Tibial artery (tissue), 4 donors: ENCODE measurements at regions not wholly inside any gene's neighbourhood (a gene's known extent, or its start where the extent isn't known, plus 50 kb on each side); places are given as distances from the start of the nearest gene placed in this dataset.
"Not testable (repeated sequence)": the region's sequence is repeated elsewhere in the genome, so short reads cannot be mapped to it uniquely, and the experiment has no call there.

Source experiments
- DNase-seq, 2 donors: peaks; one replicate each; pipeline ENCODE4 v3.0.0-alpha.2; 2019
- H3K27ac ChIP-seq, 2 donors: fragments of 200-600 bp; sonication (generic) in 1 of 2; 1 replicate in 1 of 2; 2 replicates in 1 of 2; pipeline ENCODE4 v1.5.1; 2018 to 2019; ENCODE audit warnings: mild to moderate bottlenecking in 1 of 2
- H3K27me3 ChIP-seq, 2 donors: fragments of 200-600 bp; sonication (generic) in 1 of 2; one replicate each; pipeline versions ENCODE4 v1.5.1 to v1.6.0; 2016 to 2019
- H3K36me3 ChIP-seq, 3 donors: fragments of 200-600 bp; sonication (generic) in 2 of 3; one replicate each; pipeline ENCODE4 v1.5.1; 2016 to 2019; ENCODE audit warnings: mild to moderate bottlenecking in 2 of 3
- H3K4me1 ChIP-seq, 4 donors: fragments of 200-600 bp; sonication (generic) in 2 of 4; 1 replicate in 3 of 4; 2 replicates in 1 of 4; pipeline ENCODE4 v1.5.1; 2016 to 2019
- H3K4me3 ChIP-seq, 2 donors: fragments of 200-600 bp; sonication (generic) in 1 of 2; 1 replicate in 1 of 2; 2 replicates in 1 of 2; pipeline ENCODE4 v1.5.1; 2018 to 2019; ENCODE audit warnings: mild to moderate bottlenecking in 2 of 2
- H3K9me3 ChIP-seq, 3 donors: fragments of 200-600 bp; sonication (generic) in 1 of 3; one replicate each; pipeline ENCODE4 v1.5.1; 2016 to 2019
- CTCF ChIP-seq, 2 experiments: fragments of 200-600 bp in 1 of 2; fragments of 450-650 bp in 1 of 2; IDR thresholded peaks; one replicate each; pipeline ENCODE4 v1.5.1; 2017 to 2019; ENCODE audit warnings: antibody characterized with exemption in 2 of 2, mild to moderate bottlenecking in 1 of 2, moderate library complexity in 1 of 2
- intact Hi-C: fragments of 100-400 bp; cut with DNase I; formaldehyde crosslinking; loops from one replicate; pipeline ENCODE4 v1.15.0; 2023; ENCODE audit warnings: low total_unique reads

GRCh38 chr9:750249-750967, 91.1 kb upstream of the DMRT1 start:
- H3K4me1 ChIP-seq = peaks cover 0 to 60% (median 30%) of the 10 kb centered on the region in 4 donors
- no peak for TF ChIP-seq CTCF (IDR thresholded peaks at IDR 0.05)
- no peak overlapping the region for H3K4me3 ChIP-seq
- intact Hi-C loops = no loop called here
- peak overlapping the region; percentile 70 to 80 for H3K27ac ChIP-seq
- no peaks in the 10 kb centered on the region for H3K9me3 ChIP-seq
- H3K36me3 ChIP-seq = peaks cover 17 to 33% (median 28%) of the 10 kb centered on the region in 3 donors
- H3K27me3 ChIP-seq = no peaks in the 10 kb centered on the region
- peak in 1 of 2 donors; percentile 61 for DNase-seq

GRCh38 chr9:751137-752051, 90.1 kb upstream of the DMRT1 start:
- peaks cover 0 to 61% (median 33%) of the 10 kb centered on the region in 4 donors for H3K4me1 ChIP-seq
- no peak for TF ChIP-seq CTCF (IDR thresholded peaks at IDR 0.05)
- peak overlapping the region; percentile 70 to 80 for H3K27ac ChIP-seq
- no peak overlapping the region for H3K4me3 ChIP-seq
- no peaks in the 10 kb centered on the region for H3K27me3 ChIP-seq
- peaks cover 12 to 27% (median 20%) of the 10 kb centered on the region in 3 donors for H3K36me3 ChIP-seq
- no peaks in the 10 kb centered on the region for H3K9me3 ChIP-seq
- intact Hi-C loops = no loop called here
- DNase-seq = peak in 1 of 2 donors; percentile 51

- peak overlapping the region; percentile 70 to 80 for H3K27ac ChIP-seq
- intact Hi-C loops = no loop called here
- DNase-seq = peak in 1 of 2 donors; percentile 71
- H3K4me1 ChIP-seq = peaks cover 0 to 59% (median 33%) of the 10 kb centered on the region in 4 donors
- TF ChIP-seq CTCF (IDR thresholded peaks at IDR 0.05) = no peak
- H3K36me3 ChIP-seq = peaks cover 4 to 18% (median 12%) of the 10 kb centered on the region in 3 donors
- no peaks in the 10 kb centered on the region for H3K9me3 ChIP-seq
- H3K4me3 ChIP-seq = no peak overlapping the region
- no peaks in the 10 kb centered on the region for H3K27me3 ChIP-seq
These were observed 89.3 kb upstream of the DMRT1 start for GRCh38 chr9:752201-752600.

- H3K27me3 ChIP-seq = no peaks in the 10 kb centered on the region
- no peaks in the 10 kb centered on the region for H3K9me3 ChIP-seq
- H3K36me3 ChIP-seq = peaks cover 0 to 18% (median 6%) of the 10 kb centered on the region in 3 donors
- peak overlapping the region; percentile 68 to 80 for H3K27ac ChIP-seq
- H3K4me1 ChIP-seq = peaks cover 0 to 54% (median 31%) of the 10 kb centered on the region in 4 donors
- TF ChIP-seq CTCF (IDR thresholded peaks at IDR 0.05) = no peak
- no peak for DNase-seq
- intact Hi-C loops = no loop called here
- no peak overlapping the region for H3K4me3 ChIP-seq
These were observed 88.8 kb upstream of the DMRT1 start for GRCh38 chr9:752681-753200.

GRCh38 chr9:753734-754133, 87.8 kb upstream of the DMRT1 start:
- Histone ChIP-seq H3K4me1 (peaks cover 0 to 52% (median 31%) of the 10 kb centered on the region in 4 donors), H3K36me3 (peaks cover 0 to 17% (median 4%) of the 10 kb centered on the region in 3 donors), H3K27ac (peak overlapping the region in 1 of 2 donors; percentile 68)
- DNase-seq = peak in 1 of 2 donors; percentile 53
- intact Hi-C loops, H3K9me3 ChIP-seq, H3K27me3 ChIP-seq, H3K4me3 ChIP-seq: not testable (repeated sequence)
